ENCODE measurements at regions not wholly inside any gene's neighbourhood (a gene's known extent, or its start where the extent isn't known, plus 50 kb on each side); places are given as distances from the start of the nearest gene placed in this dataset.

DNA sequence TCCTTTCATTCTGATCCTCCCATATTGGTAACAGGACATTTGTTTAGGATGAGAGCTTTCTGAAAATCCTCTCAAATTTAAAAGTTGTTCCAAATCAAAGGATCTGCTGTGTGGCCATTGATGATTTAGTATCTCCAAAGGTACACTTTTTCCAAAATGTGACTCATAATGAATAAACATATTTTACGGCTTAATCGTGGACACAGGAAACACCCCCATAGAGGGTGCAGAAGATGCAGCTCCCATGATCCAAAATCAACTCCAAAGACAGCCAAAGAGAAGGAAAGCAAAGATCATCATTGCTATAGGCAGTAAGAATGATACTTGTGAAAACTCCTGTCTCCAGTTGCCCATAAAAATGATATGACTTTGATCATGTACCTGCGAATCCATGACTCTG is 239.7 kb downstream of the PIK3R1 start:
- no peak for FAIRE-seq
- ChIA-PET CTCF (ENCODE audit: low intra/inter-chr PET ratio, low total read pairs) (no interaction called here), POLR2A (no interaction called here)
- Histone ChIP-seq H3K9ac (ENCODE audit: insufficient read depth, low read depth, low read length) (no peak overlapping the region), H3K27me3 (ENCODE audit: control insufficient read depth in 1 of 2, insufficient read depth in 2 of 2, low read length in 2 of 2) (peaks cover 0 to 10% of the 10 kb centered on the region in 2 experiments; a peak in 1 of 5 replicates), H3K27ac (ENCODE audit: extremely low read length, insufficient read depth, low read length) (no peak overlapping the region), H4K20me1 (ENCODE audit: insufficient read depth, low read length) (no peaks in the 10 kb centered on the region), H3K4me2 (ENCODE audit: low read depth, low read length) (no peak overlapping the region), H3K79me2 (ENCODE audit: insufficient read depth, low read length) (no peaks in the 10 kb centered on the region), H3K9me3 (ENCODE audit: low read length) (no peaks in the 10 kb centered on the region), H3K4me1 (ENCODE audit: insufficient read depth, low read length) (peaks cover 49% of the 10 kb centered on the region), H3K4me3 (replicated peaks in 1 of 3; ENCODE audit: insufficient read depth in 1 of 3, low read depth in 2 of 3, low read length in 3 of 3) (no peak overlapping the region), H3K36me3 (replicated peaks in 1 of 2; ENCODE audit: control insufficient read depth in 1 of 2, insufficient read depth in 2 of 2, low read length in 2 of 2) (no peaks in the 10 kb centered on the region), H2AFZ (ENCODE audit: low read length) (no peak overlapping the region)
- DNase-seq (ENCODE audit: low spot score) = no peak
- in situ Hi-C loops (cut with HindIII; ENCODE audit: extremely low pct_ligation_motif_present, low pct_unique_long_range_greater_than_20kb) (loop anchor here (5.0 kb wide), 1 partner anchor 168 kb away; no protein-coding TSS in a partner anchor), intact Hi-C loops (cut with micrococcal nuclease; ENCODE audit: unreplicated experiment) (no loop called here)
- WGBS (ENCODE audit: low lambda C conversion rate) = 29% methylated on average over 3 of the region's 3 CpGs
- no TSS peak for BruUV-seq (replicated peaks)
- TF ChIP-seq TBX3 (IDR thresholded peaks at IDR 0.05; ENCODE audit: borderline replicate concordance) (no peak), MLLT10 (CRISPR knock-in tag; IDR thresholded peaks at IDR 0.05) (no peak), ZNF652 (CRISPR knock-in tag; IDR thresholded peaks at IDR 0.05; ENCODE audit: borderline replicate concordance, low read depth) (no peak), CCAR2 (optimal IDR thresholded peaks at IDR 0.05; ENCODE audit: low read depth, low read length) (no peak), MBD4 (IDR thresholded peaks at IDR 0.05; ENCODE audit: borderline replicate concordance, low read length) (no peak)
- TF ChIP-seq, protein P1, sequence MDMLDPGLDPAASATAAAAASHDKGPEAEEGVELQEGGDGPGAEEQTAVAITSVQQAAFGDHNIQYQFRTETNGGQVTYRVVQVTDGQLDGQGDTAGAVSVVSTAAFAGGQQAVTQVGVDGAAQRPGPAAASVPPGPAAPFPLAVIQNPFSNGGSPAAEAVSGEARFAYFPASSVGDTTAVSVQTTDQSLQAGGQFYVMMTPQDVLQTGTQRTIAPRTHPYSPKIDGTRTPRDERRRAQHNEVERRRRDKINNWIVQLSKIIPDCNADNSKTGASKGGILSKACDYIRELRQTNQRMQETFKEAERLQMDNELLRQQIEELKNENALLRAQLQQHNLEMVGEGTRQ (IDR thresholded peaks at IDR 0.05; ENCODE audit: low read depth, low read length) = no peak
- TF ChIP-seq, protein P1 (CRISPR knock-in tag; IDR thresholded peaks at IDR 0.05; ENCODE audit: borderline replicate concordance) = no peak
- no peak for ATAC-seq

DNA sequence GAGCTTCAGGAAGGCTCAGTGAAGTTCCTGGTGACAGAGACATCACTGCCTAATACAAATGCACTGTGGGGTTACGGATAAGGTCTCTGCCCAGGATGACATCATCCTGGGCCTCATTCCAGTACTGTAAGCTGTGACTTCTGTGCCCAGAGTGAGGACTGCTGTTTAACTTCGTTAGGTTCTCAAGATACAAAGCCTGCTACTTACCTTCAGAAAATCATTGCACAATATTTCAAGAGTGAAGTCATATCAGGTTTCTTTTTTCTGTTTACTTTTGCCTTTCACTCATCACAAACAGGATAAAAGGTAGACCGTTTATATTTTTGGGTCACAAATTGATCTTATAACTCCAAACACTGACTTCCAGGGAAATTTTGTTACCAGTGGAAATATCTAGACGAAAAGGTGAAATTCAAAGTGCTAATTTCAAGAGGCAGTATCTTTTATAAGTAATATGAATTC is 241.2 kb downstream of the PIK3R1 start:
- intact Hi-C loops (cut with micrococcal nuclease; ENCODE audit: unreplicated experiment) = no loop called here
- TF ChIP-seq NCOA1 (CRISPR knock-in tag; IDR thresholded peaks at IDR 0.05) (no peak), FOXO1 (CRISPR knock-in tag; IDR thresholded peaks at IDR 0.05) (no peak), ZNF317 (CRISPR knock-in tag; IDR thresholded peaks at IDR 0.05) (no peak), CEBPB (IDR thresholded peaks at IDR 0.05; ENCODE audit: borderline replicate concordance, low read depth, low read length) (peak; percentile 77), HMG20A (CRISPR knock-in tag; IDR thresholded peaks at IDR 0.05; ENCODE audit: borderline replicate concordance) (0 out of 2 replicates have a peak, but pooled peaks have one; percentile 13), NR1H2 (CRISPR knock-in tag; IDR thresholded peaks at IDR 0.05; ENCODE audit: borderline replicate concordance, low read depth) (no peak), SIX1 (CRISPR knock-in tag; IDR thresholded peaks at IDR 0.05; ENCODE audit: borderline replicate concordance) (peak; percentile 90; the same call in 1 of the 2 replicates)
- TF ChIP-seq, protein P2, sequence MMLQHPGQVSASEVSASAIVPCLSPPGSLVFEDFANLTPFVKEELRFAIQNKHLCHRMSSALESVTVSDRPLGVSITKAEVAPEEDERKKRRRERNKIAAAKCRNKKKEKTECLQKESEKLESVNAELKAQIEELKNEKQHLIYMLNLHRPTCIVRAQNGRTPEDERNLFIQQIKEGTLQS (CRISPR knock-in tag; IDR thresholded peaks at IDR 0.05) = peak; percentile 43; the same call in 1 of the 2 replicates
- TF ChIP-seq, protein P3, sequence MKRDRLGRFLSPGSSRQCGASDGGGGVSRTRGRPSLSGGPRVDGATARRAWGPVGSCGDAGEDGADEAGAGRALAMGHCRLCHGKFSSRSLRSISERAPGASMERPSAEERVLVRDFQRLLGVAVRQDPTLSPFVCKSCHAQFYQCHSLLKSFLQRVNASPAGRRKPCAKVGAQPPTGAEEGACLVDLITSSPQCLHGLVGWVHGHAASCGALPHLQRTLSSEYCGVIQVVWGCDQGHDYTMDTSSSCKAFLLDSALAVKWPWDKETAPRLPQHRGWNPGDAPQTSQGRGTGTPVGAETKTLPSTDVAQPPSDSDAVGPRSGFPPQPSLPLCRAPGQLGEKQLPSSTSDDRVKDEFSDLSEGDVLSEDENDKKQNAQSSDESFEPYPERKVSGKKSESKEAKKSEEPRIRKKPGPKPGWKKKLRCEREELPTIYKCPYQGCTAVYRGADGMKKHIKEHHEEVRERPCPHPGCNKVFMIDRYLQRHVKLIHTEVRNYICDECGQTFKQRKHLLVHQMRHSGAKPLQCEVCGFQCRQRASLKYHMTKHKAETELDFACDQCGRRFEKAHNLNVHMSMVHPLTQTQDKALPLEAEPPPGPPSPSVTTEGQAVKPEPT (CRISPR knock-in tag; IDR thresholded peaks at IDR 0.05; ENCODE audit: low read depth) = no peak

More for the DNA sequence above, 241.2 kb downstream of the PIK3R1 start:
- Histone ChIP-seq H3K9me3 (ENCODE audit: low read length) (no peaks in the 10 kb centered on the region), H2AFZ (ENCODE audit: low read length) (no peak overlapping the region), H3K4me2 (ENCODE audit: low read depth, low read length) (peak overlapping the region; percentile 20; the same call in 1 of the 2 replicates), H3K27ac (ENCODE audit: extremely low read length, insufficient read depth, low read length) (no peak overlapping the region), H3K4me1 (ENCODE audit: insufficient read depth, low read length) (peaks cover 48% of the 10 kb centered on the region), H3K4me3 (replicated peaks in 1 of 3; ENCODE audit: insufficient read depth in 1 of 3, low read depth in 2 of 3, low read length in 3 of 3) (no peak overlapping the region), H3K79me2 (ENCODE audit: insufficient read depth, low read length) (no peaks in the 10 kb centered on the region), H4K20me1 (ENCODE audit: insufficient read depth, low read length) (no peaks in the 10 kb centered on the region), H3K27me3 (ENCODE audit: control insufficient read depth in 1 of 2, insufficient read depth in 2 of 2, low read length in 2 of 2) (peaks cover 0 to 10% of the 10 kb centered on the region in 2 experiments; a peak in 1 of 5 replicates), H3K36me3 (replicated peaks in 1 of 2; ENCODE audit: control insufficient read depth in 1 of 2, insufficient read depth in 2 of 2, low read length in 2 of 2) (no peaks in the 10 kb centered on the region), H3K9ac (ENCODE audit: insufficient read depth, low read depth, low read length) (no peak overlapping the region)
- FAIRE-seq = no peak
- CTCF ChIA-PET (ENCODE audit: low intra/inter-chr PET ratio, low total read pairs) = no interaction called here
- ATAC-seq = peak; percentile 38; the same call in 1 of the 3 replicates
- no TSS peak for BruUV-seq (replicated peaks)
- peak; percentile 20 for DNase-seq (ENCODE audit: low spot score)
- 9% methylated on average over 4 of the region's 4 CpGs for WGBS (ENCODE audit: low lambda C conversion rate)
- in situ Hi-C loops (cut with HindIII; ENCODE audit: extremely low pct_ligation_motif_present, low pct_unique_long_range_greater_than_20kb) = loop anchor here (5.0 kb wide), 1 partner anchor 169 kb away; no protein-coding TSS in a partner anchor
- POLR2A ChIA-PET = no interaction called here

Measured in HepG2 (cell line).